GM12878 (cell line): ENCODE measurements at regions not wholly inside any gene's neighbourhood (a gene's known extent, or its start where the extent isn't known, plus 50 kb on each side); places are given as distances from the start of the nearest gene placed in this dataset.

Experiments used
- ATAC-seq: fragments of 200-7000 bp; cut with Tn5 transposase; 3 replicates; pipeline ENCODE4 v1.9.1; 2020; ENCODE audit warnings: mild to moderate bottlenecking, moderate library complexity
- BruUV-seq: library from RNA; stranded (reverse); fragments of 400-500 nt; replicated peaks from 2 replicates; lab custom pipeline; 2021; lab: Mats Ljungman, UMichigan
- CTCF ChIA-PET: fragments of 300-600 bp; sonication (Branson Sonifier 250); formaldehyde crosslinking; extraction: SDS; loops from one replicate; lab custom pipeline; 2021; ENCODE audit warnings: inconsistent platforms; lab: Yijun Ruan, JAX
- POLR2A ChIA-PET: fragments of 350-600 bp; formaldehyde crosslinking; extraction: SDS; loops from one replicate; lab custom pipeline; 2021; ENCODE audit warnings: inconsistent platforms; lab: Charles Lee
- RAD21 ChIA-PET: fragments of 300-600 bp; sonication (Branson Sonifier 250); formaldehyde crosslinking; loops from one replicate; lab custom pipeline; 2023; ENCODE audit warnings: antibody characterized with exemption; ENCODE audit not compliant: unreplicated experiment; lab: Charles Lee
- SMC1A ChIA-PET: fragments of 300-600 bp; sonication (Branson Sonifier 250); formaldehyde crosslinking; loops from one replicate; lab custom pipeline; 2023; ENCODE audit not compliant: unreplicated experiment, uncharacterized antibody; lab: Charles Lee
- DNase-seq: peaks from one replicate; pipeline ENCODE4 v3.0.0-alpha.2; 2011; ENCODE audit warnings: low read depth, low spot score
- FAIRE-seq: peaks from 3 replicates; lab custom pipeline; 2011; peaks lifted over from hg19 to GRCh38; lab: Jason Lieb, UNC
- H2AFZ ChIP-seq: 2 replicates; pipeline ENCODE4 v1.6.0; 2011; ENCODE audit warnings: low read depth, low read length, control low read depth; ENCODE audit not compliant: control insufficient read depth
- H3K27ac ChIP-seq: 2 replicates; pipeline ENCODE4 v1.5.1; 2011; ENCODE audit warnings: control low read depth; ENCODE audit not compliant: control insufficient read depth, insufficient read depth
- H3K27me3 ChIP-seq, 2 experiments: replicated peaks in 1 of 2; 2 replicates each; pipeline versions ENCODE4 v1.6.0 to v1.6.1; 2011; ENCODE audit warnings: low read length in 1 of 2; ENCODE audit not compliant: control insufficient read depth in 2 of 2, insufficient read depth in 2 of 2
- H3K36me3 ChIP-seq, 2 experiments: 2 replicates each; pipeline ENCODE4 v1.5.1; 2011; ENCODE audit warnings: low read length in 1 of 2; ENCODE audit not compliant: control insufficient read depth in 2 of 2, insufficient read depth in 2 of 2
- H3K4me1 ChIP-seq: 2 replicates; pipeline ENCODE4 v1.6.1; 2011; ENCODE audit warnings: mild to moderate bottlenecking, low read length, moderate library complexity, mixed read lengths; ENCODE audit not compliant: control insufficient read depth, insufficient read depth
- H3K4me2 ChIP-seq: 2 replicates; pipeline ENCODE4 v1.6.0; 2011; ENCODE audit warnings: control low read depth; ENCODE audit not compliant: control insufficient read depth, insufficient read depth
- H3K4me3 ChIP-seq: fragments of 200-600 bp; sonication (generic); 2 replicates; pipeline ENCODE4 v1.5.1; 2016
- H3K79me2 ChIP-seq: 2 replicates; pipeline ENCODE4 v1.6.0; 2011; ENCODE audit warnings: low read length; ENCODE audit not compliant: control insufficient read depth, insufficient read depth
- H3K9ac ChIP-seq: 2 replicates; pipeline ENCODE4 v1.8.0; 2011; ENCODE audit warnings: low read length, control low read depth, mixed read lengths; ENCODE audit not compliant: control insufficient read depth, insufficient read depth
- H3K9me3 ChIP-seq: replicated peaks from 3 replicates; pipeline ENCODE4 v1.5.1; 2011; ENCODE audit warnings: mild to moderate bottlenecking, low read length; ENCODE audit not compliant: control insufficient read depth, insufficient read depth
- H4K20me1 ChIP-seq: 2 replicates; pipeline ENCODE4 v1.6.0; 2011; ENCODE audit not compliant: control insufficient read depth, insufficient read depth
- CREB1 ChIP-seq: IDR thresholded peaks from 2 replicates; pipeline ENCODE4 v1.6.1; 2012; ENCODE audit warnings: low read depth, mild to moderate bottlenecking, inconsistent platforms
- GATAD2B ChIP-seq: fragments of 450-650 bp; conservative IDR thresholded peaks from 2 replicates; pipeline ENCODE4 v1.6.1; 2017; ENCODE audit warnings: low read depth, mild to moderate bottlenecking, moderate library complexity
- IKZF2 ChIP-seq, 2 experiments: fragments of 450-650 bp; IDR thresholded peaks; 2 replicates each; pipeline ENCODE4 v1.6.1; 2017; ENCODE audit warnings: mild to moderate bottlenecking in 2 of 2, moderate library complexity in 2 of 2
- JUNB ChIP-seq: IDR thresholded peaks from 2 replicates; pipeline ENCODE4 v1.6.1; 2016; ENCODE audit warnings: antibody characterized with exemption, mild to moderate bottlenecking
- MTA3 ChIP-seq: IDR thresholded peaks from 2 replicates; pipeline ENCODE4 v1.6.1; 2012; ENCODE audit warnings: low read length, inconsistent platforms, borderline replicate concordance
- MXI1 ChIP-seq: fragments of 150-350 bp; IDR thresholded peaks from 2 replicates; pipeline ENCODE4 v1.6.1; 2011; ENCODE audit warnings: low read depth, mild to moderate bottlenecking, inconsistent platforms, low read length, improper control_type of control experiment
- NR2F1 ChIP-seq: fragments of 450-650 bp; conservative IDR thresholded peaks from 2 replicates; pipeline ENCODE4 v1.6.1; 2017; ENCODE audit warnings: mild to moderate bottlenecking
- SRF ChIP-seq, 2 experiments: IDR thresholded peaks; 2 replicates each; pipeline ENCODE4 v1.6.1; 2011; ENCODE audit warnings: low read depth in 2 of 2, low read length in 2 of 2, mild to moderate bottlenecking in 1 of 2, moderate library complexity in 1 of 2
- TBL1XR1 ChIP-seq: IDR thresholded peaks from 2 replicates; pipeline ENCODE4 v1.6.1; 2012; ENCODE audit warnings: low read depth, low read length, improper control_type of control experiment
- ZBED1 ChIP-seq: IDR thresholded peaks from 2 replicates; pipeline ENCODE4 v1.6.1; 2016; ENCODE audit warnings: borderline replicate concordance
- ZNF24 ChIP-seq: fragments of 450-650 bp; IDR thresholded peaks from 2 replicates; pipeline ENCODE4 v1.6.1; 2017; ENCODE audit warnings: antibody characterized with exemption, mild to moderate bottlenecking
- ZNF274 ChIP-seq: IDR thresholded peaks from one replicate; pipeline ENCODE4 v1.8.0; 2011; ENCODE audit not compliant: insufficient read length, insufficient read depth
- WGBS: methylation state at CpG from one replicate; pipeline ENCODE4 v1.1.6; 2016; ENCODE audit warnings: low lambda C conversion rate; ENCODE audit not compliant: insufficient replicate concordance, insufficient coverage; ENCODE audit errors: missing lambda C conversion rate; 5-methylcytosine and 5-hydroxymethylcytosine counted together
- in situ Hi-C: fragments of 300-500 bp; cut with MboI; formaldehyde crosslinking; loops from 9 replicates; pipeline ENCODE4 v1.14.3; 2018; ENCODE audit warnings: mixed read lengths
- intact Hi-C: fragments of 100-400 bp; cut with micrococcal nuclease; formaldehyde crosslinking; loops from one replicate; pipeline ENCODE4 v1.14.2; 2022; ENCODE audit not compliant: unreplicated experiment
- TF ChIP-seq, protein P1 (sequence below): fragments of 450-650 bp; IDR thresholded peaks from 2 replicates; pipeline ENCODE4 v1.6.1; 2017; ENCODE audit warnings: mild to moderate bottlenecking
- TF ChIP-seq, protein P2 (sequence below): fragments of 450-650 bp; IDR thresholded peaks from 2 replicates; pipeline ENCODE4 v1.6.1; 2014; ENCODE audit warnings: mild to moderate bottlenecking

- no TSS peak for BruUV-seq
- ChIA-PET SMC1A (no interaction called here), POLR2A (no interaction called here), RAD21 (no interaction called here), CTCF (no interaction called here)
- ATAC-seq: no peak
- WGBS: 2% methylated on average over 4 of the region's 4 CpGs
- Histone ChIP-seq H3K27ac (no peak overlapping the region), H3K4me1 (no peaks in the 10 kb centered on the region), H3K27me3 (no peaks in the 10 kb centered on the region), H4K20me1 (no peaks in the 10 kb centered on the region), H2AFZ (no peak overlapping the region), H3K36me3 (no peaks in the 10 kb centered on the region), H3K4me3 (no peak overlapping the region), H3K9me3 (no peaks in the 10 kb centered on the region), H3K79me2 (no peaks in the 10 kb centered on the region), H3K4me2 (no peak overlapping the region), H3K9ac (no peak overlapping the region)
- DNase-seq: no peak
- intact Hi-C loops (no loop called here), in situ Hi-C loops (no loop called here)
- no peak for FAIRE-seq
- TF ChIP-seq MTA3 (no peak), MXI1 (no peak), ZBED1 (no peak), GATAD2B (no peak), IKZF2 (IDR thresholded peaks at IDR 0.05) (no peak), TBL1XR1 (no peak), ZNF24 (no peak), SRF (IDR thresholded peaks at IDR 0.05; ENCODE audit: low read depth in 2 of 2, low read length in 2 of 2) (no peak), ZNF274 (no peak), JUNB (no peak), CREB1 (no peak), NR2F1 (no peak)
- TF ChIP-seq, protein P1, sequence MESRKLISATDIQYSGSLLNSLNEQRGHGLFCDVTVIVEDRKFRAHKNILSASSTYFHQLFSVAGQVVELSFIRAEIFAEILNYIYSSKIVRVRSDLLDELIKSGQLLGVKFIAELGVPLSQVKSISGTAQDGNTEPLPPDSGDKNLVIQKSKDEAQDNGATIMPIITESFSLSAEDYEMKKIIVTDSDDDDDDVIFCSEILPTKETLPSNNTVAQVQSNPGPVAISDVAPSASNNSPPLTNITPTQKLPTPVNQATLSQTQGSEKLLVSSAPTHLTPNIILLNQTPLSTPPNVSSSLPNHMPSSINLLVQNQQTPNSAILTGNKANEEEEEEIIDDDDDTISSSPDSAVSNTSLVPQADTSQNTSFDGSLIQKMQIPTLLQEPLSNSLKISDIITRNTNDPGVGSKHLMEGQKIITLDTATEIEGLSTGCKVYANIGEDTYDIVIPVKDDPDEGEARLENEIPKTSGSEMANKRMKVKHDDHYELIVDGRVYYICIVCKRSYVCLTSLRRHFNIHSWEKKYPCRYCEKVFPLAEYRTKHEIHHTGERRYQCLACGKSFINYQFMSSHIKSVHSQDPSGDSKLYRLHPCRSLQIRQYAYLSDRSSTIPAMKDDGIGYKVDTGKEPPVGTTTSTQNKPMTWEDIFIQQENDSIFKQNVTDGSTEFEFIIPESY: no peak
- TF ChIP-seq, protein P2, sequence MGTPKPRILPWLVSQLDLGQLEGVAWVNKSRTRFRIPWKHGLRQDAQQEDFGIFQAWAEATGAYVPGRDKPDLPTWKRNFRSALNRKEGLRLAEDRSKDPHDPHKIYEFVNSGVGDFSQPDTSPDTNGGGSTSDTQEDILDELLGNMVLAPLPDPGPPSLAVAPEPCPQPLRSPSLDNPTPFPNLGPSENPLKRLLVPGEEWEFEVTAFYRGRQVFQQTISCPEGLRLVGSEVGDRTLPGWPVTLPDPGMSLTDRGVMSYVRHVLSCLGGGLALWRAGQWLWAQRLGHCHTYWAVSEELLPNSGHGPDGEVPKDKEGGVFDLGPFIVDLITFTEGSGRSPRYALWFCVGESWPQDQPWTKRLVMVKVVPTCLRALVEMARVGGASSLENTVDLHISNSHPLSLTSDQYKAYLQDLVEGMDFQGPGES: no peak
Observed at GRCh38 chr21:16841975-16842695, 670.7 kb upstream of the CXADR start.
